Calu3 (cell line): ENCODE measurements at regions not wholly inside any gene's neighbourhood (a gene's known extent, or its start where the extent isn't known, plus 50 kb on each side); places are given as distances from the start of the nearest gene placed in this dataset.

Source experiments
- BruUV-seq: library from RNA; stranded (reverse); fragments of 400-500 nt; replicated peaks from 2 replicates; lab custom pipeline; 2021; lab: Mats Ljungman, UMichigan
- CTCF ChIA-PET: fragments of 300-600 bp; sonication (Branson Sonifier 250); formaldehyde crosslinking; loops from one replicate; lab custom pipeline; 2022; ENCODE audit warnings: antibody characterized with exemption; lab: Charles Lee
- DNase-seq: peaks from one replicate; pipeline ENCODE4 v3.0.0; 2022
- H3K27ac Mint-ChIP-seq: one replicate; pipeline ENCODE4 v1.8.0; 2022; ENCODE audit warnings: mixed read lengths; ENCODE audit not compliant: unreplicated experiment
- H3K27me3 Mint-ChIP-seq: one replicate; pipeline ENCODE4 v1.8.0; 2022; ENCODE audit warnings: mixed read lengths; ENCODE audit not compliant: unreplicated experiment
- H3K36me3 Mint-ChIP-seq: one replicate; pipeline ENCODE4 v1.8.0; 2022; ENCODE audit warnings: mild to moderate bottlenecking, moderate library complexity, mixed read lengths; ENCODE audit not compliant: insufficient read depth, unreplicated experiment
- H3K4me1 Mint-ChIP-seq: one replicate; pipeline ENCODE4 v1.8.0; 2022; ENCODE audit warnings: mild to moderate bottlenecking, low read depth, mixed read lengths; ENCODE audit not compliant: unreplicated experiment
- H3K4me3 Mint-ChIP-seq: one replicate; pipeline ENCODE4 v1.8.0; 2022; ENCODE audit warnings: mild to moderate bottlenecking, low read depth, moderate library complexity, mixed read lengths; ENCODE audit not compliant: unreplicated experiment
- H3K9me3 Mint-ChIP-seq: one replicate; pipeline ENCODE4 v1.8.0; 2022; ENCODE audit warnings: low read depth, mixed read lengths; ENCODE audit not compliant: unreplicated experiment
- CTCF ChIP-seq: fragments of 200-600 bp; IDR thresholded peaks from one replicate; pipeline ENCODE4 v1.8.0; 2022; ENCODE audit warnings: antibody characterized with exemption; ENCODE audit not compliant: unreplicated experiment
- intact Hi-C: fragments of 100-400 bp; cut with micrococcal nuclease; formaldehyde crosslinking; loops from one replicate; pipeline ENCODE4 v1.10.0; 2022; ENCODE audit not compliant: unreplicated experiment

- H3K27ac Mint-ChIP-seq: no peak overlapping the region
- DNase-seq: no peak
- TF ChIP-seq CTCF: no peak
- H3K9me3 Mint-ChIP-seq: peaks cover 3% of the 10 kb centered on the region
- no peak overlapping the region for H3K4me3 Mint-ChIP-seq
- BruUV-seq: no TSS peak
- no peaks in the 10 kb centered on the region for H3K36me3 Mint-ChIP-seq
- H3K4me1 Mint-ChIP-seq: no peaks in the 10 kb centered on the region
- CTCF ChIA-PET: interaction anchor here (0.7 to 1.7 kb wide), 3 partner anchors 11 to 761 kb away, joined by 3 to 5 read pairs (median 4); no protein-coding TSS in a partner anchor
- intact Hi-C loops: no loop called here
- peaks cover 40% of the 10 kb centered on the region for H3K27me3 Mint-ChIP-seq
Observed at GRCh38 chr22:44634426-44635321, 67.3 kb upstream of the PRR5 start.

- intact Hi-C loops: no loop called here
- CTCF ChIA-PET: no interaction called here
- no peaks in the 10 kb centered on the region for H3K36me3 Mint-ChIP-seq
Observed at GRCh38 chr22:44633647-44634046, 68.4 kb upstream of the PRR5 start.

GRCh38 chr22:44632541-44633396, 69.2 kb upstream of the PRR5 start:
- TF ChIP-seq CTCF: no peak
- H3K36me3 Mint-ChIP-seq: no peaks in the 10 kb centered on the region
- H3K27ac Mint-ChIP-seq: no peak overlapping the region
- H3K4me1 Mint-ChIP-seq: no peaks in the 10 kb centered on the region
- intact Hi-C loops: no loop called here
- CTCF ChIA-PET: no interaction called here
- H3K4me3 Mint-ChIP-seq: no peak overlapping the region
- H3K9me3 Mint-ChIP-seq: peaks cover 3% of the 10 kb centered on the region
- BruUV-seq: no TSS peak
- DNase-seq: no peak
- H3K27me3 Mint-ChIP-seq: peaks cover 47% of the 10 kb centered on the region

More at GRCh38 chr22:44633647-44634046, 68.4 kb upstream of the PRR5 start:
- Mint-ChIP-seq H3K9me3 (peaks cover 3% of the 10 kb centered on the region), H3K27me3 (peaks cover 40% of the 10 kb centered on the region), H3K27ac (no peak overlapping the region), H3K4me3 (no peak overlapping the region), H3K4me1 (no peaks in the 10 kb centered on the region)
- TF ChIP-seq CTCF: no peak
- BruUV-seq: no TSS peak
- no peak for DNase-seq

- Mint-ChIP-seq H3K4me1 (no peaks in the 10 kb centered on the region), H3K9me3 (peaks cover 3% of the 10 kb centered on the region), H3K4me3 (no peak overlapping the region), H3K36me3 (no peaks in the 10 kb centered on the region), H3K27ac (no peak overlapping the region), H3K27me3 (peaks cover 50% of the 10 kb centered on the region)
- CTCF ChIA-PET: no interaction called here
- no peak for TF ChIP-seq CTCF
- BruUV-seq: no TSS peak
- intact Hi-C loops: no loop called here
- DNase-seq: no peak
Observed at GRCh38 chr22:44630826-44631225, 71.2 kb upstream of the PRR5 start.
